Omental fat pad (tissue), 3 donors: ENCODE measurements at regions not wholly inside any gene's neighbourhood (a gene's known extent, or its start where the extent isn't known, plus 50 kb on each side); places are given as distances from the start of the nearest gene placed in this dataset.
A peak's percentile ranks its signal among the peaks of the same experiment; 100 is the strongest.

Source experiments
- ATAC-seq: fragments of 150-250 bp; one replicate; pipeline ENCODE4 v1.9.1; 2016; ENCODE audit warnings: mild to moderate bottlenecking, moderate library complexity; ENCODE audit not compliant: low FRiP score
- DNase-seq: peaks from one replicate; pipeline ENCODE4 v3.0.0-alpha.2; 2019; ENCODE audit warnings: low spot score
- TF ChIP-seq, protein P1 (sequence below), 3 donors: fragments of 450-650 bp; IDR thresholded peaks; one replicate each; pipeline ENCODE4 v1.5.1; 2016 to 2017; ENCODE audit warnings: antibody characterized with exemption in 3 of 3, mild to moderate bottlenecking in 3 of 3, moderate library complexity in 2 of 3

DNA sequence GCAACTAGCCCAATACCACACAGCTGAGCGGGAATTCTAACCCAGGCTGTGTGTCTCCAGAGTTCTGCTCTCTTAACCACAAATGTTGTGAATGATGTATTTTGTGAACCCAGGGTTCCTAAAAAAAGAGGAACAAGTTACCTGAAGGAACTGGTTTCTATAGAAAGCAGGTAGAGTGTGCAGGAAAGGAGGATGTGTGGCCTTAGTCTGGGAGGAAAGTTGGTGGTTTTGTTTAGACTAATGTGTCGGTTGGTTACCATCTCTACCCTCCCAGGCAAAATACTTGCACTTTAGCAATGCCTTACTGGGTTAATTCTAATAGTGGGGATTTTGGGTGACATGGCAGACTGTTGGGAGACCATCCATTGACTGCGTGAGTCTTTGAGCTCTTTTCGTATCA, 143.3 kb downstream of the SCP2D1 start:
- DNase-seq (no peak), ATAC-seq (no peak)
- TF ChIP-seq, protein P1, sequence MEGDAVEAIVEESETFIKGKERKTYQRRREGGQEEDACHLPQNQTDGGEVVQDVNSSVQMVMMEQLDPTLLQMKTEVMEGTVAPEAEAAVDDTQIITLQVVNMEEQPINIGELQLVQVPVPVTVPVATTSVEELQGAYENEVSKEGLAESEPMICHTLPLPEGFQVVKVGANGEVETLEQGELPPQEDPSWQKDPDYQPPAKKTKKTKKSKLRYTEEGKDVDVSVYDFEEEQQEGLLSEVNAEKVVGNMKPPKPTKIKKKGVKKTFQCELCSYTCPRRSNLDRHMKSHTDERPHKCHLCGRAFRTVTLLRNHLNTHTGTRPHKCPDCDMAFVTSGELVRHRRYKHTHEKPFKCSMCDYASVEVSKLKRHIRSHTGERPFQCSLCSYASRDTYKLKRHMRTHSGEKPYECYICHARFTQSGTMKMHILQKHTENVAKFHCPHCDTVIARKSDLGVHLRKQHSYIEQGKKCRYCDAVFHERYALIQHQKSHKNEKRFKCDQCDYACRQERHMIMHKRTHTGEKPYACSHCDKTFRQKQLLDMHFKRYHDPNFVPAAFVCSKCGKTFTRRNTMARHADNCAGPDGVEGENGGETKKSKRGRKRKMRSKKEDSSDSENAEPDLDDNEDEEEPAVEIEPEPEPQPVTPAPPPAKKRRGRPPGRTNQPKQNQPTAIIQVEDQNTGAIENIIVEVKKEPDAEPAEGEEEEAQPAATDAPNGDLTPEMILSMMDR (IDR thresholded peaks at IDR 0.05) = no peak

DNA sequence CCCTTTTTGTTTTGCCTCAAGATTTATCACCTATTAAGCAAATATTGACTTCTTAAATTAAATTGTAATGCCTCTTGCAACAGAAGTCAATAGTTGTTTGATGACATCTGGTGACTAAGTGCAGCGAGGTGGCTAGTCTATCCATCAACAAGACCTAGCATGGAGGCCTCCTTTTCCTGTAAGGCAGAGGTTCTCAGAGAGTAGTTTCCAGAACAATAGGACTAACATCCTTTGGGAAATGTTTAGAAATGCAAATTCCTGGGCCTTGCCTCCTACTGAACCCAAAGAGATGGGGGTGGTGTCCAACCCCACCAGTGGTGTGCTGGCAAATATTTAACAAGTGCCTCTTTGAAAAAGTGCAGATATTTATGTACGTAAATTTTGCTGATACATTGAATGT, 143.7 kb downstream of the SCP2D1 start:
- no peak for DNase-seq
- TF ChIP-seq, protein P1 (IDR thresholded peaks at IDR 0.05) = no peak
- ATAC-seq = no peak

DNA sequence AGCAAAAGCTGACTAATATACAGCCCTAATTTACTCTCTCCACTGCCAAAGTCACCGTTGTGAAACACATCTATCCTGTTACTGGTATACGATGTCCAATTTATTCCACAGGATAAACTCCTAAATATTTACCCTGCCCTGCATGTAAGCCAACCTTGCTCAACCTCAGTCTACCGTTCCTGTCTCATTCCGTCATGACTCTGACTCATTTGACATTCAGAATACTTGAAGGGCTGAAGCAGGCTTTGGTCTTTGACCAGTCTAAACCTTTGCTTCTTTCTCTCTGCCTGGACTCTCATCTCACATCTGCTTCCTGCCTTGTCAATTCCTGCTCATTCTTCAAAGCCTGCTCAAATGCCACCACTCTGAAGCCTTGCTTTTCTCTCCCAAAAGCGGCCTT, 157.5 kb downstream of the SCP2D1 start:
- no peak for ATAC-seq
- TF ChIP-seq, protein P1 (IDR thresholded peaks at IDR 0.05) = no peak
- DNase-seq = no peak

DNA sequence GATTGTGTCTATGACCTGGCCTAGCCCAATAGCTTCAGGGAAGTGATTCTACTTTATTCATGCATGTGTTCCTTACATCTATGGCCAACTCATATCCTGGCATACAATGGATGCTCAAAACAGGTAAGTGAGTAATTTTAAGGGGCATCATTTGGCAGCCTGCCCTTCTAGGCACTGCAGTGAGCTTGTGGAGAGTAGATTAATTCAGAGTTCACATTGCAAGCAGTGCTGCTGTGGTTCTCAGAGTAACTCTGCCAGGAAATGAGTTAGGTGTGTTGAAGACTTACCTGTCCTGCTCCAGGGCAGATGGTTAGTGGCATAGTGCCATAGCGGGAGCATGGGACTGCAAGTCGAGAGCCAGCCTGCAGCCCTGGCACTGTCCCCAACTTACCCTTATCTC, 158.0 kb downstream of the SCP2D1 start:
- ATAC-seq = no peak
- TF ChIP-seq, protein P1 (IDR thresholded peaks at IDR 0.05) = no peak
- no peak for DNase-seq

DNA sequence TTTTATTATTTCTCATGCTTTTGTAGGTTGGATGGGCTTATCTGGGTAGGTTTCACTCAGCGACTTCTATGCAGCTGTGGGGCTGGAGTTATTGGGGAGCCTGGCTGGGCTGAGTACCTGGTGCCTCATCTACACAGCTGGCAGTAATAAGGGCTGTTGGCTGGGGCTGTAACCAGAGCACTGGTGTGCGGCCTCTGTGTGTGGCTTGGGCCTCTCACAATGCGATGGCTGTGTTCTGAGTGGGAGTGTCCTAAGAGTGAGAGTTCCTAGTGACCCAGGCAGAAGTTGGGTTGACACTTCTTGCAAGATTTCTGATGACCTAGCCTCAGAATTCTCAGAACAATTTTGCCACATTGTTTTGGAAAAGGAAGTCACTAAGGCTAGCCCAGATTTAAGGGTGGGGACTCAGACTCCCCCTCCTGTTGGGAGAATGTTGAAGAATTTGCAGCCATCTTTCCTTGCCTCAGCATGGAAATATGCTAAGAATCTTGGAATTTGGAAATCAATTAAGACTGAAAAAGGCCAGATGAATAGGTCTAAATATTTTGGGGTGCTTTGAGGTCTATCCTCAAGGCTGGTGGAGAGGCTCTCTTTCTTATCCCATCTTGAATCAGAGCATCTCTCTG, 158.8 kb downstream of the SCP2D1 start:
- DNase-seq (no peak), ATAC-seq (no peak)
- TF ChIP-seq, protein P1 (IDR thresholded peaks at IDR 0.05) = no peak

DNA sequence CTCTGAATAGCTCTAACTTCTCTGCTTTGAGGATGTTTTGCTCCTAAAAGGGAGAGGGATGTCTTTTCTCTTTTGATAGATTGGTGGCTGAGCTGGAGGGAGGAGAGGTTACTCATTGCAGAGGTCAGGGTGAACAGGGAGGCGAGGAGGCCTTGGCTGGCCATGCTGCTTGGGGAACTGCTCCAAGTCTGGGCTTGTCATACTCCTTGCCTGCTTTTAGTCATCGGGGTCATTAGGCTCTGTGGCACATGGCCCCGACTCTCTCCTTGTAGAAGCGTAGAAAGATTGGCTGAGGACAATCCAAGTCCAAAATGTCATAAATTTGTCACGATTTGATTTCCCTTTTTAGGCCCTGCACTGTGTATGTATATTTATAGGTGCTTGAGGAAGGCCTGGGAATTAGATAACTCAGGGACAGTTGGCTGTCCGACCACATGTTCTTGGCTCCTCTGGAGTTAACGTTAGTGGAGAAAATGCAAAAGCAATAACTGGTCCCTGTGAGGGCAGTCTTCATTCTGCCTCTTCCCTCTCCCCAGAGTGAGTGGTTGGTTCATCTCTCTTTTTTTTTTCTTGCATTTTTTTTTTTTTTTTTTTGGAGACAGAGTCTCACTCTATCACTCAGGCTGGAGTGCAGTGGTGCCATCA, 160.1 kb downstream of the SCP2D1 start:
- TF ChIP-seq, protein P1 (IDR thresholded peaks at IDR 0.05) = no peak
- ATAC-seq = peak; percentile 92
- DNase-seq = no peak

DNA sequence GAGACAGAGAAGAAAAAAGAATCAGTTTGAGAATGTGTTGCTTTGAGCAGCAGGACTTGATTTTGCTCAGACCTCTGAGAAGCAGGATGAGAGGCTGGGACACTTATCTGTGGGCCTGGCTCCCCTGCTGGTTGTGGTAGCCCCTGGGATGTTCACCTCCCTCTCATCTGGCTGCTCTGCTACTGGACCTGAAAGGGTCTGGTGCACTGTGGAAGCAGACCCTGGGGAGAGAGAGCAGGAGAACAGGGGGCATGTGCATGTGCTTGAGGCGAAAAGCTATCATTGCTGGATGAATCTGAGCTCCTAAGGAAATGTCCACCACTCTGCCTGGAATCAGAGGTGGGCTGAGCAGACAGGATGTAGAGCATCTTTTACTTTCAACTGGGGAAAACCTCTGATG, 161.1 kb downstream of the SCP2D1 start:
- no peak for ATAC-seq
- TF ChIP-seq, protein P1 (IDR thresholded peaks at IDR 0.05) = no peak
- DNase-seq = no peak
